Pulmonary artery endothelial cell (primary cell): ENCODE measurements at regions not wholly inside any gene's neighbourhood (a gene's known extent, or its start where the extent isn't known, plus 50 kb on each side); places are given as distances from the start of the nearest gene placed in this dataset.
"Not testable (repeated sequence)": the region's sequence is repeated elsewhere in the genome, so short reads cannot be mapped to it uniquely, and the experiment has no call there.

Experiments used
- DNase-seq: peaks from one replicate; pipeline ENCODE4 v3.0.0-alpha.2; 2011; ENCODE audit warnings: low read depth, low spot score

DNA sequence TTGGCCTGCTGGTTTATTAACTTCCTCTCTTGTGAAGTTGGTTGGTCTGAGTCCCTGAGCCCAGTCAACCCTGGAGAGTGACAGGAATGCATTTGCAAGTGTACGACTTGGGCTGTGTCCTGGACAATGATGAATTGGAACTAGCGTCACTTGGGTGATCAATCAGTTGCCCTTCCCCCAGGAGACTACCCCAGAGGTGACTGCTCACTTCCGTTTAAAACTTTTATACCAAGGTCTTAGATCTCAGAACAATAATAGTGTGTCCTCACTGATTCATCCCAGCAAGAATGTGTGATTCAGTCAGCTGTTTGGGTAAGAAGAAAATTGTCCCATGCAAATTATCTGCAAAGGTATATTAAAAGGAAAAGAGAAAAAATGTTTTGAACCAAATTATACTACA lies 102.9 kb upstream of the ARMC3 start:
- no peak for DNase-seq

DNA sequence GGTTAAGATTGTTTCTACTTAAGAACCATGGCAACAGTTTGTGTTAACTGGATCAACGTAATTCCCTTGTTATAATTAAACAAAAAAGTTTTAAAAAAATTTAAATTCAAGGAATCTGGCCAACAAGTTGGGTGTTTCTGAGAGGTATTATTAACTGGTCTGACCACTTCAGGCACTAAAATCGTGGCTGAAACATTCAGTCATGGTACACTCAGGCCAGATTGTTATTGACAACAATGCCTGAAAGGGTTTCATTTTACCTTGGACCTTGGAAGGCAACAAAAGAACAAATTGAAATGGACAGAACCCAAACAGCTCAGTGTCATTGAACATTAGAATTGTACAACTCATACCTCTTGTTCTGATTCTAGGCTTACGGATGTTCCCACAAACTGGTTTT lies 103.3 kb upstream of the ARMC3 start:
- no peak for DNase-seq

DNA sequence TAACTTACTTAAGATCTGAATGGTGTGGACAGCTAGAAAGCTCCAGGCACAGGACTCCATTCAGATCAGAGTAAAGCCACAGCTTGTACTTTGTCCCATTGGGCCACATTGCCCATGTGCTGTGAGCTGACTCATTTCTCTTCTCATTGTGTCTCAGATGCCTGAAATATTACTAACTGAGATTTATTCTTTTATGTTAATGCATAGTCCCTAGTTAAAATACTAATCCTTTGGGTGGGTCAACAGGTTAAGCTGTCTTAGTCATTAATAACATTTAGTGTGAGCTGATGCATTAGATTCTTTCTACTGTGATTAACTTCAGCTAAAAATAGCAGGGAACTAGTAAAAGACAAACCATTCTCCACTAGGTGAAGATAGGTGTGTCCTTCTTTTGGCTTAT lies 104.7 kb upstream of the ARMC3 start:
- peak; percentile 45 for DNase-seq

DNA sequence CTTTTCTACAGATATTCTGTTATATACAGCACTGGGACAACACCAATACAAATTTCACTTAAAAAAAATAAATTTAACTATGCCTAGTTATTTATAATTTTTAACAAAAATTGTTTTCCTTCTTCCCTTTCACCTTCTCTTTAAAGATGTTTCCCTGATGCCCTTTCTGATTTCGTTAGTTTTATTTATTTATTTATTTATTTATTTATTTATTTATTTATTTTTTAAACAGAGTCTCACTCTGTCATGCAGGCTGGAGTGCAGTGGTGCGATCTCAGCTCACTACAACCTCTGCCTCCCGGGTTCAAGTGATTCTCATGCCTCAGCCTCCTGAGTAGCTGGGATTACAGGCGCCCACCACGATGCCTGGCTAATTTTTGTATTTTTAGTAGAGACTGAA lies 105.9 kb upstream of the ARMC3 start:
- DNase-seq, result not testable (repeated sequence)

DNA sequence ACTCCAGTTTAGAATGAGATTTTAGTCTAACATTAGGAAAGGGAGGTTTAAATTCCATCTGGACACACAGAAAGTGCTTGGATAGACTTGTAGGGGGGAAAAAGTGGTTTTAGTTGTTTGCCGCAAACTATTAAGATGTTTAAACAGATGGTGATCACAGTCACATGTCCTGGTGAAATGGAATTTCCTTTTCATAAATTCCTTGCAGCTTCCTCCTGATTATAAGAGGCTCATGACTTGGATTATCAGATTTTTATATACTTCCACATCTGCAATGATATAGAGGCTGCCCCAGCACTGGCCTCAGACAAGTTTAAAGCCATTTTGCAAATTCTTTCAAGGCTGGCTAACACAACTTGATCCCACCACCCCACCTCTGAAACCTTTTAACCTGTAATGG lies 106.4 kb upstream of the ARMC3 start:
- no peak for DNase-seq

DNA sequence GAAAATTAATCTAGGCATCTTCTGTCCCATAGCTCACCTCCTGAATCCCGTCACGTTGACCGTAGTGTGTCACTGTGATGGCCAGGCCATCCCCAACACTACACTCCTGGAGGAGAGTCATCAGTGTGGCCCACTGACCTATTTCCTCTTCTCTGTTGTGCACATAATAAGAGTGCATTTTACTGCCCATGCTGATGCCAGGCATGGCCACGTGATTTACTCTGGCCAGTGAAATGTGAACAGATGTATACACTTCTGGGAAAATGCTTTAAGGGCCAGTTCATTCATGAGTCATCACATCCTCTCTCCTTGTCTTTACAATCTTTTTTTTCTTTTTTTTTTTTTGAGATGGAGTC lies 101.9 kb upstream of the PIP4K2A start:
- DNase-seq, result peak; percentile 89

DNA sequence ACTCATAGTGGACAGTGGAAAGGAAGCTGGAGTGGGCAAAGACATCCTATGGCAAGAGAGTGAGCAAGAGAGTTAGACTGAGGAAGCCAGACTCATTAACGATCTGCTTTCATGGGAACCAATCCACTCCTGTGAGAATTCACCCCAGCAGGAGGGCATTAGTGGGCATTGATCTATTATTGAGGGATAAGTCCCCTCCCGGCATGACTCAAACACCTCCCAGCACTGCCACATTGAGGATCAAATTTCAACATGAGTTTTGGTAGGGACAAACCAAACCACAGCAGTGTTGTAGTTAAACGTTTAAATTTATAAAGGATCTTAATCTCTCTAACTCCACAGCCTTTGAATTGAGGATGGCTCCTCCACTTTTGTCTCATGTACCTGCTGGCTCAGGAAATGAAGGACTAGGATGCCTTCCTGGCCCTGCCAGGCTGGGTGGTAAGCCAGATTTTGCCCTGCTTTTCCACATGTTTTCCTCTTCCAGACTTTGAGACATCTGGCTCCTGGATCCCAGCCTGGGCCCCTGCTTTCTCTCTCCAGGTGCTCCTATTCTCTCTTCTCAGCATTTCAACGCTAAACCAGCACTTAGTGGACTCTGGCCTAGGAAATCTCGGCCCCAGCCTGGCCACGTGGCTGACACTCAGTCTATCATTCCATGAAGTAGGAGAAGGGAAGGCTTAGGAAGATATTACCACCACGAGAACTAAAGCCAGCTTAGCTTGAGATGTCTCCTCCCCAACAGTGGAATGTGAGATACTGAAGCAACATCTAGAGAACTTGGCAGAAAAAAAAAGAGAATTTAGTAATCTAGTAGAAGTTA lies 96.5 kb upstream of the PIP4K2A start:
- DNase-seq, result no peak

DNA sequence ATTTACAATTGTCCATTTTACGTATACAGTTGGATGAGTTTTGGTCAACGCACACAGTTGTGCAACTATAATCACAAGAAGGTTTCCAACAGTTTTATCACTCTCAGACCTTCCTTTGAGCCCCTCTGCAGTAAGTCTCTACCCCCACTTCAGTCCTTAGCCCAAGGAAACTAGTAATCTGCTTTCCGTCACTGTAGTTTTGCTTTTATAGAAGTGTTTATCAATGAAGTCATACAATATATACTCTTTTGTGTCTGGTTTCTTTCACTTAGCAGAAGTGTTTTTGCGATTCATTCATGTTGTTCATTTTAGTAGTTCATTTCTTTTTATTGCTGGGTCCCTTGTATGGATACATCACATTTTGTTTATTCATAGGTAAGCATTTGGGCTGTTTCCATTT lies 92.9 kb upstream of the PIP4K2A start:
- no peak for DNase-seq

DNA sequence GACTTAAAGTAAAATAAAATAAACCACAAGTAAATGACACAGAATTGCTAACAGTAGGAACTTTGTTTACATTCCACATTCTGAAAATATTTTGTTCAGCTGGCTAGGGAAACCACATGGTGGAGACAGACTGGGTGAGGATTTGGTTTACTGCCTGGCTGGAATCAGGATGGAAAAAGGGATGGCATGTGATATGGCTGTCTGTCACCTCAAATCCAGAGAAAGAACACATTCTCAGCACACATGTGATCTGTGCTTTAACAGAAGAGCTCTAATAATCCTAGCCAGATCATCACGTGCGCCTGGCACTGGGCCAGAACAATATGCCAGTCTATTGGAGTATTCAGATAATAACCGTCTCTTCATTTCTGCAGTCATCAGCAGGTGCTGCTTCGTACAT lies 90.9 kb upstream of the PIP4K2A start:
- DNase-seq, result no peak

DNA sequence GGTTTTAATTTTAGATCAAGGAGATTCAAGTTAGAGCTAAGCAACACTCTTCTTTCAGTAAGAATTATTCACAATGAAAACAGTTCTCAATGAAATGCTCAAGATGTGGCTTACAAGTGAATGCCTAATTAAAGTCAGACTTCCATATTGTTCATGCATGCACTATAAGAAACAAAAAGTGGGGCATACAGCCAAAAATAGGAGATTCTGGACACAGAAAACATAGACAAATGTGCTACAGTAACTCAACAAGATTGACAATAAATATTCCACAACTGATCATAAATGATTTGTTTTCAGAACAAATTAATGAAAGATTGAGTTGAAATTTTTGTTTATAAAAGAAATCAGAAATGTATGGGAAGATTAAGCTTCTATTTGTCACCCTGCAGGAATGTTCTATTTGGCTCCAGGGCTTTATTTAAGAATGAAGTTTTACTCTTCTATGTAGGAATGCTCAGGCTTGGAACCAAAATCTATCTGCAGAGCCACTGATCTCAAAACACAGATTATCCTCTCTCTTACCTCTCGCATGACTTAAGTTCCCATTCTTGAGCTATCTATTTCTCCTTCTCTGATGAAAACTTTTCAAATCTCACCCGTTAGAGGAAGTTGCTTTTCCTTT lies 89.0 kb upstream of the PIP4K2A start:
- DNase-seq, result no peak

DNA sequence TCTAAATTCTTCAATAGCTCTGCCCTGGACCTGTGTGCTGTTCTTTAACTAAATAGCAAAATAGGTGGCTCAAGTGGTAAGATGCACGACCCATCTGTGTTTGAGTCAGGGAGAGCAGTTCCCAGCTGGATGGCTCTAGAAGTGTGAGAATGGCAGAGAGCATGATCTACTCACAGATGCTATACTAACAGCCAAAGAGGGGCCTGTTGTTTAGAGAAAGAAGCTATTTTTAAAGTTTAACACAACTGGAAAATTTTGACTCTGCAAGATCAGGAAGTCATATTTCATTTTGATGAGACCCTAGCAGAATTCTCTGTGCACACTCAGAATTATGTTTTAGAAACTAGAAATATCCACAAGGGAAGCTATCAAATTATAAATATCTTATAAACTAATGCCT lies 87.4 kb upstream of the PIP4K2A start:
- no peak for DNase-seq

DNA sequence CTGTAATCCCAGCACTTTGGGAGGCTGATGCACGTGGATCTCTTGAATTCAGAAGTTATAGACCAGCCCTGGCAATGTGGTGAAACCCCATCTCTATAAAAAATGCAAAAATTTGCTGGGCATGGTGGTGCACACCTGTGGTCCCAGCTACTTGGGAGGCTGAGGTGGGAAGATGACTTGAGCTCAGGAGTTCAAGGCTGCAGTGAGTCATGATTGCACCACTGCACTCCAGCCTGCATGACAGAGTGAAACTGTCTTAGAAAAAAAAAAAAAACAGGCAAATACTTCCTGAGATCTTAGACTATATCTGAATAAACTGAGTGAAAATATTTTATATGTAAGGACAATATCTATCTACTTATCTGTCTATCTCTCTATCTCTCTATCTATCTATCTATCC lies 83.4 kb upstream of the PIP4K2A start:
- DNase-seq, result not testable (repeated sequence)

DNA sequence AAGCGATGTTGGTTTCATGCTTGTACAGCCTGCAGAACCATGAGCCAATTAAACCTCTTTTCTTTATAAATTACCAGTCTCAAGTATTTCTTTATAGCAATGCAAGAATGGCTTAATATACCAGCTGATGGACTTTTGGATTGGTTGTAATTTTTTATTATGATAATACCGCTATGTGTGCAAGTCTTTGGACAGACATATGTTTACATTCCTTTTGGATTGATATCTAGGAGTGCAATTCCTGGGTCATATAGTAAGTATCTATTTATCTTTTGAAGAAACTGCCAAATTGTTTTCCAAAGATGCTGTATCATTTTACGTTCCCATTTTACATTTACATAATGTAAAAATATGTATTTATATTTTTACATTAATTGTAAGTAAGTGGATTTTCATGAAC lies 81.2 kb upstream of the PIP4K2A start:
- no peak for DNase-seq

DNA sequence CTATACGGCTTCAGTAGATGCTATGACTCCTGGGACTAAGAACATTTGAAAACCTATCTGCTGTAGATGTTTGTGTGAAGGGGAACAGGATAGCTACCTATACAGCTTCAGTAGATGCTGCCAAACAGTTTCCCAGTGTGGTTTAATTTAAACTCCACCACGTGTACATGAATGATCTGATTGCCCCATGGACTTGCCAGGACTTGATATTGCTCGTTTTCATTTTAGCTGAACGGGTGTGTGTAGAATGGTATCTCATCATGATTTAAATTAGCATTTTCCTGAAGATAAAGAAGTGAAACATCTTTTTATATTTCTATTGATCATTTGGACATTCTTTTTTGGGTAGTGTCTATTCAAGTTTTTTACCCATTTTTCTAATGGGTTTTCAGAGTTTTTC lies 77.8 kb upstream of the PIP4K2A start:
- DNase-seq, result no peak

DNA sequence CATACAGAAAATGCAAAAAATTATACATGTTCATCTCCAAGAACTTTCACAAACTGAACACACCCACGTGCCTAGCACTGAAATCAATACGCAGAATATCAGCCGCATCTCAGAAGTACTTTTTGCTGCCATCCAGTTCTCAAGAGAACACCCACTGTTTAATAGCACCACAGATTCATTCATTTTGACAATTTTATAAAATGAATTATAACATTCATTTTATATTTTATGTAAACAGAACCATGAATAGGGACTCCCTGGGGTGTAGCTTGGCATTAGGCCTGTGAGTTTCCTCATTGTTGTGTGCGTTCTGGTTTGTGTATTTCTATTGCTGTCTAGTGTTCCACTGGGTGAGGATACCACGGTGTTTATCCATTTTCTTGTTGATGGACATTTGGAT lies 77.3 kb upstream of the PIP4K2A start:
- DNase-seq, result no peak

DNA sequence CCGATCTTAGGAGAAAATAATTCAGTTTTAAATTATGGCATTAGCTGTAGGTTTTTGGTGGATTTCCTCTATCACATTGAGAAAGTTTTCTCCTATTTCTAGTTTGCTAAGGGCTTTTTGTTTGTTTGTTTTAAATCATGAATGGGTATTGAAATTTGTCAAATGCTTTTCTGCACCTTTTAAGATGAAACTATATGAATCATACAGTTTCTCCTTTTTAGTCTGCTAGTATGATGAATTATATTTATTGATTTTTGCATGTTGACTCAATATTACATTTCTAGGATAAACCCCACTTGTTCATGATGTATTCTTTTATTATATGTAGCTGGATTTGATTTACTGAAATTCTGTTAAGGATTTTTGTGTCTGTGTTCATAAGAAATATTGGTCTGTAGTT lies 70.3 kb upstream of the PIP4K2A start:
- DNase-seq, result no peak

DNA sequence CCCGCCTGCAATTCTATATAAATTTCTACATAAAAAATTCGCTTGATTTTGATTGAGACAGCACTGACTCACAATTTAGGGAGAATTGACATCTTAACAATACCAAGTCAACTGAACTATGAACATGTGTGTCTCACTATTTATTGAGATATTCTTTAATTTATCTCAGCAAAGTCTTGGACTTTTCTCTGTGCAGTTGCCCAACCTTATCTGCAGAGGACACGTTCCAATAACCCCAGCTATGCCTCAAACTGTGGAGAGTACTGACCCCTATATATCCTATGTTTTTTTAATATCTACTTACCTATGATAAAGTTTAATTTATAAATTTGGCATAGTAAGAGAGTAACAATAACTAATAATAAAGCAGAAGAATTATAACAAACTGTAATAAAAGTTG lies 69.4 kb upstream of the PIP4K2A start:
- DNase-seq, result no peak

DNA sequence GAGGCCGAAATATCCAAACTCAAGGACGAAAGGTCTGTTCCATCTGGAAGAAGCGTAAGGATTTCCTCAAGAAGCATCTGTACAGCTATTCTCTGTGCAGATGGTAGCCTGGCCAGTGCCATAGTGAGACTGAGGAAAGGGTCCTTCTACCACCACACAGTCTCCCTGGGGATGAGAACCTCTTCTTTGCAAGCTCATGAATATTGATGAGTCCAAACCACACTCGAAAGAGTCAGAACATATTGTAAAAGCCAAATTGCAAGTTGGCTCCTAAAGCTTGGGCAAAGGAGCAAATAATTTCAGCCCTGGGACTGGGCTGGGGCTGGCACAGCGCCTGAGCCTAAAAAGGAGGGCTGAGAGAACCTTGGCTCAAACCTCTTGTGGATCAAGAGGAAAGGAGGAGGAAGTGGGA lies 66.1 kb upstream of the PIP4K2A start:
- no peak for DNase-seq

DNA sequence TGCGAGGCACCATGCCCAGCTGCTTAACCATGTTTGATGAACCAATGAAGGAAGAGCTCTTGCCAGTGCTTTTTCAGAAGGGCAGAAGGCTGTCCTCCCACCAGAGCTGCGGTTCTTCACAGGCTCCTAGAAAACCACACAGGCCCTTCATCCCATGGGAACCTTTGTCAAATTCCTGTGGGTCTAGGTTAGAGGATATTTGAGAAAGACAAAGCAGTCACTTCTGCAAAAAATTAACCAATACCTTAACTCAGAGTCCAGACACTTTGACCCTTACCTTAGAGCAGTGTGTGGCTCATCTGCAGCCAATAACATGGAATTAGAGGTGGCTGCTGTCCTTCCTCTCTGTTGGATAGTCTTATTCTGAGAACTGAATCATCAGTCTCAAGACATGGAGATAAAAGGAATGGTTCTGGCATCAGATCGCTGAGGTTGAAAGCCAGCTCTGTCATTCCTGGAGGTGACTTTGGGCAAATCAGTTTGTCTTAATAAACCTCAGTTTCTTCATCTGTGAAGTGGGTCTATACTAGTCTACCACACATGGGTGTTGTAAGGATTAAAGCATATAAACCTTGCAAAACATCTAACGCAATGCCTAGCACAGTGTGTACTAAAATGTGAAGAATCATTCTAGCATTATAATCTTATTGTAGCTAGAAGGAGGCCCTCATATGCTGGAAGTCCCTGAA lies 65.1 kb upstream of the PIP4K2A start:
- no peak for DNase-seq

DNA sequence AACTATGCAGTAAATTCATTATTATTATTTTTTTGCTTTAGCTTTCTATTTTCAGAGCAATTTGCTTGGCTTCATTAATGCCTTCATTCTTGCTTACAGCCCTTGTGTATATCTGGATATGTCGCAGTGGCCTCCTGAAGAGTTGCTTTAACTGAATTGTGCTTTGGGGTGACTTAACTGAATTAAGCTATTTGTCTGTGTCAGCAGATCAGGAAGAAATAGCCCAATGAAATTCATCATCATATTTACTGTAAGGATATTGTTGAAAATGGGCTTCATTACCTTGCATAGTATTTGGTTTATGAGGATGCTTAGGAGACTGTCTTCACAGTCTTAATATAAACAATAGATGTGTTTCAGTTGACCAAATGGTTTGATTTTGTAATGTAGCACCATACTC lies 59.7 kb upstream of the PIP4K2A start:
- no peak for DNase-seq

DNA sequence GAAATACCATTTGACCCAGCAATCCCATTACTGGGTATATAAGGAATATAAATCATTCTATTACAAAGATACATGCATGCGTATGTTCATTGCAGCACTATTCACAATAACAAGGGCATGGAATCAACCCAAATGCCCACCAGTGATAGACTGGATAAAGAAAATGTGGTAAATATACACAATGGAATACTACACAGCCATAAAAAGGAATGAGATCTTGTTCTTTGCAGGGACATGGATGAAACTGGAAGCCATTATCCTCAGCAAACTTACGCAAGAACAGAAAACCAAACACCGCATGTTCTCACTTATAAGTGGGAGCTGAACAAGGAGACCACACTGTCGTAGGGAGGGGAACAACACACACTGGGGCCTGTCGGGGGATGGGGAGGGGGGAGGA lies 57.3 kb upstream of the PIP4K2A start:
- DNase-seq, result not testable (repeated sequence)

DNA sequence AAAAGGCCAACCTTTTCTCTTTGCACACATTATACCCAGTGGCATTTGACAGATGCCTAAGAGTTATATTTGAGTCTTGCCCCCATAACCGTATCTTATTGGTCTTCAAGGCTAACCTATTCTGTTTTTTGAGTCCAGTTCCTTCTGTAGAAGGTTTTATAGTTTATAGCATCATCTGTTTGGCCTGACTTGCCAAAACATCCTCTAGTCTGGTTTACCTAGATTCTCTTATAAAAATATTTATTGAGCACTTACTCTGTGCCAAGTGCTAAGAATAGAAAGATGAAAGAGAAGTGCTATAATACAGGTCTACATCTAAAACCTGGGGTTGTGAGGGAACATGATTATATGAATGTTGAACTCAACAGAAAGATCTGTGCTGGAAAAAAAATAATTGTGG lies 55.9 kb upstream of the PIP4K2A start:
- no peak for DNase-seq

DNA sequence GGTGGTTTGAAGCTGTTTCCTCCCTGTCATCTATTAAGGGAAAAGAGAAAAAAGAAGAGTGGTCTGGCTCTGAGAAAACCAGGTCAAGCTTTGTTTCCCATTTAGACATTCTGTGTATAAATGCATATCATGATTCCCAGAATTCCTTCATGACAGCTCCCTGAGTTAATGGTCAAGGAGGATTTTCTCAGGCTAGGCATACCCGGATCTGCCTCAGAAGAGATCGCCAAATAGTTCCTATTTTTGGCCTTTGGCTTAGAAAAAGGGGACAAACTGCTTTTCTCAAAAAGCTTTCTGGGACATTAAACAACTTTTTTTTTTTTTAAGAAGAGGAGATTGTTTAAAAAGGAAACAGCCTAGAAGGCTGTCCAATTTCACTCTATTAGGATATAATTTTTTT lies 53.5 kb upstream of the PIP4K2A start:
- DNase-seq, result no peak
